ENCODE measurements at regions not wholly inside any gene's neighbourhood (a gene's known extent, or its start where the extent isn't known, plus 50 kb on each side); places are given as distances from the start of the nearest gene placed in this dataset.
A peak's percentile ranks its signal among the peaks of the same experiment; 100 is the strongest.

DNA sequence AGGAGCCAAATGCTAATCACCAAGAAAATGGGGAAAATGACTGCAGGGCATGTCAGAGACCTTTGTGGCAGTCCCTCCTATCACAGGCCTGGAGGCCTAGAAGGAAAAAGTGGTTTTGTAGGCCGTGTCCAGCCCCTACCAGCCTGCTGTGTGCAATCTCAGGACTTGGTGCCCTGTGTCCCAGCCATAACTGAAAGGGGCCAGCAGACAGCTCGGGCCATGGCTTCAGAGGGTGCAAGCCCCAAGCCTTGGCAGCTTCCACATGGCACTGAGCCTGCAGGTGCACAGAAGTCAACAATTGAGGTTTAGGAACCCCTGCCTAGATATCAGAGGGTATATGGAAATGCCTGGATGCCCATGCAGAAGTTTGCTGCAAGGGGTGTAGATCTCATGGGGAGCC lies 391.2 kb upstream of the FSIP2 start:
- no peaks in the 10 kb centered on the region for H3K4me1 ChIP-seq (ENCODE audit: insufficient read depth, poor library complexity, severe bottlenecking)
- DNase-seq (ENCODE audit: low spot score) (no peak), ATAC-seq (ENCODE audit: low read depth) (no peak)
- H3K27me3 ChIP-seq (ENCODE audit: insufficient read depth, poor library complexity, severe bottlenecking) = no peaks in the 10 kb centered on the region
- TF ChIP-seq, protein P1, sequence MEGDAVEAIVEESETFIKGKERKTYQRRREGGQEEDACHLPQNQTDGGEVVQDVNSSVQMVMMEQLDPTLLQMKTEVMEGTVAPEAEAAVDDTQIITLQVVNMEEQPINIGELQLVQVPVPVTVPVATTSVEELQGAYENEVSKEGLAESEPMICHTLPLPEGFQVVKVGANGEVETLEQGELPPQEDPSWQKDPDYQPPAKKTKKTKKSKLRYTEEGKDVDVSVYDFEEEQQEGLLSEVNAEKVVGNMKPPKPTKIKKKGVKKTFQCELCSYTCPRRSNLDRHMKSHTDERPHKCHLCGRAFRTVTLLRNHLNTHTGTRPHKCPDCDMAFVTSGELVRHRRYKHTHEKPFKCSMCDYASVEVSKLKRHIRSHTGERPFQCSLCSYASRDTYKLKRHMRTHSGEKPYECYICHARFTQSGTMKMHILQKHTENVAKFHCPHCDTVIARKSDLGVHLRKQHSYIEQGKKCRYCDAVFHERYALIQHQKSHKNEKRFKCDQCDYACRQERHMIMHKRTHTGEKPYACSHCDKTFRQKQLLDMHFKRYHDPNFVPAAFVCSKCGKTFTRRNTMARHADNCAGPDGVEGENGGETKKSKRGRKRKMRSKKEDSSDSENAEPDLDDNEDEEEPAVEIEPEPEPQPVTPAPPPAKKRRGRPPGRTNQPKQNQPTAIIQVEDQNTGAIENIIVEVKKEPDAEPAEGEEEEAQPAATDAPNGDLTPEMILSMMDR (IDR thresholded peaks at IDR 0.05; ENCODE audit: poor library complexity, severe bottlenecking) = no peak
- no peaks in the 10 kb centered on the region for H3K36me3 ChIP-seq (ENCODE audit: low read depth)
- H3K9me3 ChIP-seq (ENCODE audit: severe bottlenecking) = no peaks in the 10 kb centered on the region
- H3K4me3 ChIP-seq (ENCODE audit: severe bottlenecking) = no peak overlapping the region
- no peak overlapping the region for H3K27ac ChIP-seq (ENCODE audit: poor library complexity, severe bottlenecking)

DNA sequence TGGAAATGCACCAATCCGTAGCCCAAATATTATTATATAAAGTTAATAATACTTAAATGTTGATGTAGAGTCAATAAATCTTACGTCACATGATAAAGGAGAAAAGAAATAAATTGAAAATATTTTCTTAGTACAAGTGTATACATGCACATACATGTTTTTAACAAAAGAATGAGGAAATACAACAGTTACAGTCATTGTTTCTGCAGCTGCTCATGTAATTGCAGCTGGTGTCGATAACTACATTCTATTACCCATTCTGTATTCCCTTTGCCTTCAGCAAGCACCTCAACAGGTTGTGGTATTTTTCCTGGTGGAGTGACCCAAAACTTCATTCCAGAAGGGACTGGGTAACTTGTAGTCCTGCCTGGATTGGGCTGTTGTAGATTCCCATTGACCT lies 377.8 kb upstream of the FSIP2 start:
- Histone ChIP-seq H3K27me3 (ENCODE audit: insufficient read depth, poor library complexity, severe bottlenecking) (no peaks in the 10 kb centered on the region), H3K27ac (ENCODE audit: poor library complexity, severe bottlenecking) (no peak overlapping the region), H3K9me3 (ENCODE audit: severe bottlenecking) (no peaks in the 10 kb centered on the region), H3K4me3 (ENCODE audit: severe bottlenecking) (no peak overlapping the region), H3K4me1 (ENCODE audit: insufficient read depth, poor library complexity, severe bottlenecking) (no peaks in the 10 kb centered on the region), H3K36me3 (ENCODE audit: low read depth) (no peaks in the 10 kb centered on the region)
- no peak for DNase-seq (ENCODE audit: low spot score)
- TF ChIP-seq, protein P1 (IDR thresholded peaks at IDR 0.05; ENCODE audit: poor library complexity, severe bottlenecking) = no peak
- ATAC-seq (ENCODE audit: low read depth) = no peak

DNA sequence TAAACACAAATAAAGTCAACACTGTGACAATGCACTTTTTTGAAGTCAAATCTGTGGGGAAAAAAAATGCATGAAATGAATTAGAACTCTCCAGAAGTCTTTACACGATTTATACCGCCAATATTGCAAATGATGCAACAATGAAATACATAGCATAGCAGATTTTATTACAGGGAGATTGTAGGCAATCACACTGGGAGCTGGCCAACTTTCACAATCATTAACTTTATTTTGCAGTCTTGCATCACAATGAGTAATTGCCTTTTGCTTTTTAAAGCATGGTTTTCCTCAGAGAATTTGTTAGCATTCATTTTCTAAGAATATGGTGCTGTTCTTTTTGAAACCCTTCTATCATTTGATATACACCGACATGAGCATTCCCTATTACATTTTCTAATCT lies 366.4 kb upstream of the FSIP2 start:
- Histone ChIP-seq H3K9me3 (ENCODE audit: severe bottlenecking) (no peaks in the 10 kb centered on the region), H3K36me3 (ENCODE audit: low read depth) (no peaks in the 10 kb centered on the region), H3K27ac (ENCODE audit: poor library complexity, severe bottlenecking) (no peak overlapping the region), H3K4me1 (ENCODE audit: insufficient read depth, poor library complexity, severe bottlenecking) (no peaks in the 10 kb centered on the region), H3K27me3 (ENCODE audit: insufficient read depth, poor library complexity, severe bottlenecking) (no peaks in the 10 kb centered on the region), H3K4me3 (ENCODE audit: severe bottlenecking) (no peak overlapping the region)
- DNase-seq (ENCODE audit: low spot score) (no peak), ATAC-seq (ENCODE audit: low read depth) (0 out of 3 replicates have a peak, but pooled peaks have one; percentile 29)
- TF ChIP-seq, protein P1 (IDR thresholded peaks at IDR 0.05; ENCODE audit: poor library complexity, severe bottlenecking) = no peak

DNA sequence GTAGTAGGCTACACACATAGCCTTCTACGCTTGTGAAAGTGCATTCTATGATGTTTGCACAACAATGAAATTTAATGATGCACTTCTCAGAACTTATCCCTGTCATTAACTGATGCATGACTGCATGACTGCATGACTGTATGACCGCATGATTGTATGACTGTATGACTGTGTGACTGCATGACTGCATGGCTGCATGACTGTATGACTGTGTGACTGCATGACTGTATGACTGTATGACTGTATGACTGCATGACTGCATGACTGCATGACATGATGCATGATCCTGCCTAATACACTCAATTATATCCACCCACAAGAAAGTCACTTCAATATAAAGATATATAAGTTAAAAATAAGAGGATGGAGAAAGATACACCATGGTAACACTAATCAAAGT lies 365.4 kb upstream of the FSIP2 start:
- H3K4me3 ChIP-seq (ENCODE audit: severe bottlenecking) = no peak overlapping the region
- no peak overlapping the region for H3K27ac ChIP-seq (ENCODE audit: poor library complexity, severe bottlenecking)
- H3K27me3 ChIP-seq (ENCODE audit: insufficient read depth, poor library complexity, severe bottlenecking) = no peaks in the 10 kb centered on the region
- no peaks in the 10 kb centered on the region for H3K4me1 ChIP-seq (ENCODE audit: insufficient read depth, poor library complexity, severe bottlenecking)
- TF ChIP-seq, protein P1 (IDR thresholded peaks at IDR 0.05; ENCODE audit: poor library complexity, severe bottlenecking) = no peak
- DNase-seq (ENCODE audit: low spot score) (no peak), ATAC-seq (ENCODE audit: low read depth) (no peak)
- H3K9me3 ChIP-seq (ENCODE audit: severe bottlenecking) = no peaks in the 10 kb centered on the region
- no peaks in the 10 kb centered on the region for H3K36me3 ChIP-seq (ENCODE audit: low read depth)

DNA sequence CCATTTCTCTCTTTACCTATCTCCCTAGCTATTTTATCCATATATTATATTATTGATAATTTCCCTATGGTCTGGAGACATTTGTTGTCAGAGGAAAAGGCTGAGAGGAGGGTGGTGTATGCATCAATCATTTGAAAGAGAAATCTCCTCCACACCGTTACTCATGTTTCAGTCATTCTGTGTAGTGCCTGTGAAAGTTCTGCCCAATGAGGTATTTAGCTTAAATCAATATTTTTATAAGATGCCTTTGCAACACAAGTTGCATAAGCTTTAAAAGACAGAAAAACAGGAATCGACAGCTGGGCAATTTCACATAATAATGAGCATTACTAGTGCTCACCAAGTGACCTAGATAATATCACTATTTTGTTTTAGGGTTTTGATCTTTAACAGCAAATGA lies 363.7 kb upstream of the FSIP2 start:
- H3K4me1 ChIP-seq (ENCODE audit: insufficient read depth, poor library complexity, severe bottlenecking) = no peaks in the 10 kb centered on the region
- H3K27ac ChIP-seq (ENCODE audit: poor library complexity, severe bottlenecking) = no peak overlapping the region
- H3K36me3 ChIP-seq (ENCODE audit: low read depth) = no peaks in the 10 kb centered on the region
- ATAC-seq (ENCODE audit: low read depth) (peak; percentile 65), DNase-seq (ENCODE audit: low spot score) (no peak)
- no peaks in the 10 kb centered on the region for H3K9me3 ChIP-seq (ENCODE audit: severe bottlenecking)
- H3K27me3 ChIP-seq (ENCODE audit: insufficient read depth, poor library complexity, severe bottlenecking) = no peaks in the 10 kb centered on the region
- TF ChIP-seq, protein P1 (IDR thresholded peaks at IDR 0.05; ENCODE audit: poor library complexity, severe bottlenecking) = no peak
- H3K4me3 ChIP-seq (ENCODE audit: severe bottlenecking) = no peak overlapping the region
